VCaP (cell line): ENCODE measurements at regions not wholly inside any gene's neighbourhood (a gene's known extent, or its start where the extent isn't known, plus 50 kb on each side); places are given as distances from the start of the nearest gene placed in this dataset.

ENCODE experiments used
- H3K27ac ChIP-seq: fragments of 450-650 bp; 2 replicates; pipeline ENCODE4 v1.5.1; 2017
- CTCF ChIP-seq: fragments of 450-650 bp; conservative IDR thresholded peaks from 2 replicates; pipeline ENCODE4 v1.5.1; 2017; ENCODE audit warnings: mild to moderate bottlenecking, moderate library complexity

- no peak for TF ChIP-seq CTCF
- H3K27ac ChIP-seq = no peak overlapping the region
Observed at GRCh38 chr16:5789033-5789432, 691.4 kb upstream of the EEF2KMT start.

- TF ChIP-seq CTCF = no peak
- no peak overlapping the region for H3K27ac ChIP-seq
Observed at GRCh38 chr16:5781436-5781835, 683.8 kb upstream of the EEF2KMT start.

- no peak for TF ChIP-seq CTCF
- H3K27ac ChIP-seq = no peak overlapping the region
Observed at GRCh38 chr16:5776876-5777275, 679.3 kb upstream of the EEF2KMT start.

- TF ChIP-seq CTCF = no peak
- no peak overlapping the region for H3K27ac ChIP-seq
Observed at GRCh38 chr16:5775916-5776315, 678.3 kb upstream of the EEF2KMT start.

- H3K27ac ChIP-seq = no peak overlapping the region
- no peak for TF ChIP-seq CTCF
Observed at GRCh38 chr16:5770118-5770517, 672.5 kb upstream of the EEF2KMT start.

- no peak overlapping the region for H3K27ac ChIP-seq
Observed at GRCh38 chr16:5769513-5769912, 671.9 kb upstream of the EEF2KMT start.

GRCh38 chr16:5768445-5768844 lies 670.9 kb upstream of the EEF2KMT start:
- no peak overlapping the region for H3K27ac ChIP-seq
- no peak for TF ChIP-seq CTCF

More at GRCh38 chr16:5769513-5769912, 671.9 kb upstream of the EEF2KMT start:
- no peak for TF ChIP-seq CTCF

GRCh38 chr16:5763176-5763575 lies 665.6 kb upstream of the EEF2KMT start:
- TF ChIP-seq CTCF = no peak
- H3K27ac ChIP-seq = no peak overlapping the region
